CD4-positive, alpha-beta T cell treated with Interleukin-21 for 1 hour (primary cell): ENCODE measurements at regions not wholly inside any gene's neighbourhood (a gene's known extent, or its start where the extent isn't known, plus 50 kb on each side); places are given as distances from the start of the nearest gene placed in this dataset.
"Not testable (repeated sequence)": the region's sequence is repeated elsewhere in the genome, so short reads cannot be mapped to it uniquely, and the experiment has no call there.

Experiments
- DNase-seq: peaks from one replicate; pipeline ENCODE4 v3.0.0-alpha.2; 2020

DNA sequence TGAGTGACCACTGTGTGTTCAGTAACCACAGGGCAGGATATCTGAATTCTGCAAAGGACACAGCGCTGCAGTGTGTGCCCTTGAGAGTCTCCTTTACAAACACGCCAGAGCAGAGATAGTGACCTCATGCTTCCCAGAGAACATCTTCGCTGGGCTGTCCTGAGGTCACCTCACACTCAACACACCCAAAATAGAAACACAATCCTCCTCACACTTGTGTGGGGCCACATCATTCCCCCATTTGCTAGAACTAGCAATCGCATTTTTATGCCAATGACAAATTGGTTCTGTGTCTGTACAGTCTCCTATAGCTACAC, 140.1 kb upstream of the NRIP1 start:
- no peak for DNase-seq

DNA sequence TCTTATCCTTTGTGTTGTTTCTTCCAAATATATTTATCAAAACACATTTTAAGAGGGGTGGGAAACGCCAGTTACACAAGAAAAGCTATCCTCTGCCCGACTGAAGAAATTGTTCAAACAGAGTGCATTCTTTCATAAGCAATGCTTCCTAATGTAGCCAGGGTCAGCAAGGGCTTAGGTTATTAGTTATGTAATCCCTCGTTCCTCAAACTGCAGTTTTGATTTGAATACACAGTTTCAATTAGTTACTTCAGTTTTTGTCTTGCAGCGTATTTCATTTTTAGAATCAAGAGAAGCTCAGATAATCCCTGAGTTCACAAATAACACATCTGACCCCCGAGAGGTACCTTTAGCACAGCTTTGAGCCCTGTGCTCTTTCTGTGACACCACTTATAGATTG, 141.7 kb upstream of the NRIP1 start:
- peak; percentile 16 for DNase-seq

- no peak for DNase-seq
Measured at GRCh38 chr21:15207231-15207630, 142.4 kb upstream of the NRIP1 start.

DNA sequence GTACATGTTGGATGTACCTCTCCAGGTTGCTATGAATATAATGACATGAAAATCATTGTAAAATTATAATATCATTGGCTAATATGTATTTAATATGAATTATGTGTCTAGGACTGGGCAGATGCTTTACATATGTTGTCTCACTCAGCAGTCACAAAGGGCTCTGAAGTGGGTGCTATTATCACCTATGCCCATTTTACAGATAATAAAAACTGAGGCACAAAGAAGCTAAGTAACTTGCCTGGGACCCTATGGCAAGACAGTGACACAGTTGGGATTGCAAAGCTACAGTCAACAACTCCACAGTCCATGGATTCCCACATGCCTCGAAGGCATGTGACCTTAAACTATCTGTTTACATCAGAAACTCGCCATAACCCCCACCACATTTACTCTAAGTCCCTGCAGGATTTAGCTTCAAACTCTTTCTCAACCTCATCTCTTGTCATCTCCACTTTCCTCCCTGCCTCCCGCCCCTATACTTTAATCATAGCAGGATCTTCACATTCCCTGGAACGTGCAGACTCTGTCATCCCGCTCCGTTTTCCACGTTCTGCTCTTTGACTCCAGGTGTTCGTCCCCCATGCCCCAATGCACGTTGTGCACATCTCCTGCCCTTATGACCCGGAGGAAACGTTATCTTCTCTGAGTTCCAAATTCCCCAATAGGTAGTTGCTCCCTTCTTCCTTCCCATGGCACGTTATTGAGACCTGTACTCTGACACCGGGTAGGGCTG, 143.0 kb upstream of the NRIP1 start:
- DNase-seq = no peak

- DNase-seq = no peak
Measured at GRCh38 chr21:15208786-15209185, 144.0 kb upstream of the NRIP1 start.

DNA sequence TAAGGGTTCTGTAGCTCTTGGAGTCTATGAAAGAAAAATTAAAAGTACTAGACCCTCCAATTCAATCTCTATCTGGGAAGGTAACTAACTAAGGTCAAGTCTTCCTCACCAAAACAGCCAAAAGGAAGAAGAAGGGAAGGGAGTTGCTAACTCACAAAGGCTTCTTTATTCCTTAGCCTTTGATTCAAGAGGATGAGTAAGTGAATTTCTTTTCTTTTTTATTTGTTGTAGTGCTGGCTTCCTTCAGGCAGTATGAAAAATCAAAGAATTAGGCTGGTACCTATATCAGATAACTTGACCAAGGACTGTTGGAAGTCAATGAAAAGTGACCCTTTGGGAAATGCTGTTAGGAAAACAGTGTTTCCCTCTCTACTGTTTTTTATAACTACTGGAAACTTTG, 144.4 kb upstream of the NRIP1 start:
- DNase-seq = no peak

GRCh38 chr21:15210235-15210678, 145.5 kb upstream of the NRIP1 start:
- no peak for DNase-seq

DNA sequence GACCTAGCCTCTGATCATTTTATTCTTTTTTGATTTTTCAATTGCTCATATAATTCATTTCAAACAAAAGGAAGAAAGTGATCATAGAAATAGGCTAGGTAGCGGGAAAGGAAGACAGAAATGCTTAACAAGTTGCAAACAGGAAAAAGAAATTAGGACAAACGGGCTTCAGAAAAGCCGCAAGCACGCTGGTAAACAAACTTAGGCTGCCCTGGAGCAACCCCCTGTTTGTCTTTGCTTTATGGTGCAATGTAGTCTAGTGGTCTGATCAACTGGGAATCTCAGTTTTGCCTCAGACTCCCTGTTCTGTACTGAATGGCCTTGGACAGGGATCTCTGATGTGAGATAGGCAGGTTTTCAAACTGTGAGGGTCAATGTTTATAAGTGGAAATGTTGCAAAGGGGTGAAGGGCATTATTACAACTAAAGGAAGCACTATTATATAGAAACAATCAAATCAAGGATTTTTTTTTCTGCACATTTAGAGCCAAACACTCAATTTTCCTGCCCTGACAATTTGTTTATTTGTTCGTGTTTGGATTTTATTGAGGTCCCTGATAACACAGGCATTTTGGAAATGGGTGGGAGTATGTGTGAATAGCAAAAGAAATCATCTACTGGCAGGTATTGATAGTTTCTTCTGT, 146.8 kb upstream of the NRIP1 start:
- DNase-seq = no peak

DNA sequence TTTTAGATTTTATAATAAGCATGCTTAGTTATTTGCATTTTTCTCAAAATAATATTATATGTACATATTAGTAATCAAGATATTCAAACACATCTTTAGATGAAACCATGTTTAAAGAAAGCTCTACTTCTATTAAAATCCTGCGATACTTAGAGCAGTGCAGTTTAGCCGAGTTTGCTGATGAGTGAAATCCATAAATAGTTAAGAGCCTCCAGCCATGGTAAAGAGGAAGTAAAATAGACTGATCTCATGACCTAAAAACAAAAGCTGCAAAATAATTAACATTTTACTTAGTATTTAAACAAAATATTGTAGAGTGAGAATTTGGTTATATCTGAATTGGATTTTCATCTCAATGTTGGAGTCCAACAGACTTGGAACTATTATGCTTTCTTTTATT, 147.4 kb upstream of the NRIP1 start:
- no peak for DNase-seq

- DNase-seq = not testable (repeated sequence)
Measured at GRCh38 chr21:15218476-15218875, 153.7 kb upstream of the NRIP1 start.

DNA sequence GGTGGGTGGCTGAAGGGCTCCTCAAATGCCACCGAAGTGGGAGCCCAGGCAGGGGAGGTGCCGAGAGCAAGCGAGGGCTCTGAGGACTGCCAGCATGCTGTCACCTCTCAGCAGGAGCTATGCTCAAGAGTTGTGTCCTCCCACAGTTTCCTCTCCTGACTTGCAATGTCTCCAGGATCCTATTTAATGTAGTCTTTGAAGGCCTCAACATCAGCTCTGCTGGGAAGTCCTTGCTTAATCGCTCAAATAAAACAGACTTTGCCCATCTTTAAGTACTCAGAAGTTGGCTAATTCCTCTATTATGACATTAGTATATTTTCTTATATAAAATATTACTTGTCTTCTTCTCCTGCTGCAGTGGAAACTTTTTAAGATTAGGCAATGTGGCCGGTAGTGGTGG, 154.2 kb upstream of the NRIP1 start:
- no peak for DNase-seq

DNA sequence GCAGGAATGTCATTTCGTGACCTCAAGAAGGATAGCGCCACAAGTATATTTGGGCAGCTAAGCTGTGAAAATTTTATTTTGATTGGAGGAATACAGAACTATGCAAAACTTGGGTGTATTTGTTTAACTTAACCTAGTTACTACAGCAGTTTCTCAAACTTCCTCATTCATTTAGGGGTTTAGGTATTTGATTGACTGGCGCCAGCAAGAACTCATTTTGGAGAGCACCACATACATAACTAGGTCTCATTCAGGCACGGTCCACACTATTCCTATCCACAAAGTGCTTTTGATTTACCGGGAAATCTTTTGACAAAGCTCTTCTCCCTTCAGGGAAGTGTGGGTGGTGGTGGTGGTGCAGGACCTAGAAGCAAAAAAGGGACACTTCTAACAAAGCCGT, 155.1 kb upstream of the NRIP1 start:
- no peak for DNase-seq

DNA sequence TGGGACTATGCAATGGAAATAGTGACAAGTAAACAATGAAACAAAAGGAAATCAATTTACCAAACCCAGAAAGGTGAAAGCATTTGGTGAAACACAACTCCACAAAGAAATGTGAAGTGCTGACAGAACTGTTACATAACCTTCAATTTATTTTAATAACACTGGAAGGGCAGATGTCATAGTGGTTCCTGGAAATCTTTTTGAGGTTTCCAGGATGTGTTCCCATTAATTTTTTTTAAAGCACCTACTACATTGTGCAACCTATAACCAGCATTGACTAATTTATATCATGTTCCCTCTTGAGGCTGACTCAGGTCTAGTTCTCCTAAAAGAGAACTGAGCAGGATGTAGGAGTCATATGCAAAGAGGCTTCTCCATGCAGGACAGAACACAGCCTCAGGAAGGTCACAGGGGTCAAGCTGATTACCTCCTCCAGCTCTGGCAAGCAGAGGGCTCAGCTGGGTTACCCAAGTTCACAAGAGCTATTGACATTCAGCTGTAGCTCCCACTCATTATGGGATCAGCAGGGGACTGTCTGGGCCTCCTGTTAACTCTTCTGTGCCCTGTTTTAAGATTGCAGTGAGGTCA, 157.1 kb upstream of the NRIP1 start:
- no peak for DNase-seq

GRCh38 chr21:15222707-15223106, 157.9 kb upstream of the NRIP1 start:
- no peak for DNase-seq

- DNase-seq = no peak
Measured at GRCh38 chr21:15224346-15225086, 159.7 kb upstream of the NRIP1 start.

DNA sequence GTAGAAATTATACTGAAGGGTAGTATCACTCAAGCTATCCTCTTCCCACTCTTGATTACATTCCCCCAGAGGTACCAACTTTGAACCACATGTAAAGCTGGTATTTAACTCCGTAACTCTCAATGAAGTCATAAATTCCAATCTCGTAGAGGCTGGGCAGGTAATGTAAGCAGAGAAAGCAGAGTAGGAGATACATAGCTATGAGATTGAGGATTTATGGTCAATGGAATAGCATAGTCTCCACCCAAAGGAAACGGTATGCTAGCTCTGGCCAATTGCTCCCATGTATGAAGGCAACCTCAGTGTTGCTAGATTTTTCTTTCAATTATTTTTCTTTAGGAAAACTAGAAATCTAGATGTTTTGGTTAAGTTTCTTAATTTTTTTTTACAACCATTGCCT, 163.1 kb upstream of the NRIP1 start:
- no peak for DNase-seq

GRCh38 chr21:15229390-15229789, 164.6 kb upstream of the NRIP1 start:
- no peak for DNase-seq

DNA sequence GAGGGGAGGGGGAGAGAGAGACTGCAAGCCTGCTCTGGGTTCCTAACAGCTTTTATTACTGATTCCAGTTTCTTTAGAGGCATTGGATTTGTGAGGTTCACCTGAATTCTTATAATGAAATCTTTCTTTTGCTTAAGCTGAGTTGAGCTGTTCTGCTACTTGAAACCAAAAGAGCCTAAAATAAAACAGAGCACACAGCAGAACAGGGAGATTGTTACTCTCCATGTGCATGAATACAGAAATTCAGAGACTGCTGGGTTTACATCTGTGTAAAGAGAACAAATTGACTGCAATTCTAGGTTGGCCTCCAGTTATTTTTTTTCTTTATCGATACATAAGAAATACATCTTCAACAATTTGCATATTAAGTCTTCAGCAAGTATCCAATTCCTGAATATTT, 168.8 kb upstream of the NRIP1 start:
- DNase-seq = no peak

DNA sequence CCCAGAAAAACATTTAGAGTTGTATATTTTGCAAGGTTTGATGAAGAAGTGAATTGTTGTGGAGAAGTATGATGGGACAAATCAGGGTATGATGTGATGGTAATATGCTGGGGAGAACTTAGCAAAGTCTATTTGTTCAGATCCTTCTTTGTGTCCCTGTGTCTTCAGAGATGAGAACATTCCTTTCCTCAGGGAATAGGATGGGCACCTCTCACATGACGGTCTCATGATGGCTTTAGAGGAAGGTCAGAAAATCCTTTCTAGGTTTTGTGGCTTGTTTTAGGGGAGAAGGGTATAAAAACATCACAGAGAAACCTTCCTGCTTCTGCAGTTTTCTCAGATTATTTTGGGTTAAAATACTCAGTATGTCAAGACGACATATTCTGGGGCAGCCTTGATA, 171.3 kb upstream of the NRIP1 start:
- no peak for DNase-seq

GRCh38 chr21:15240848-15241247, 176.0 kb upstream of the NRIP1 start:
- no peak for DNase-seq

DNA sequence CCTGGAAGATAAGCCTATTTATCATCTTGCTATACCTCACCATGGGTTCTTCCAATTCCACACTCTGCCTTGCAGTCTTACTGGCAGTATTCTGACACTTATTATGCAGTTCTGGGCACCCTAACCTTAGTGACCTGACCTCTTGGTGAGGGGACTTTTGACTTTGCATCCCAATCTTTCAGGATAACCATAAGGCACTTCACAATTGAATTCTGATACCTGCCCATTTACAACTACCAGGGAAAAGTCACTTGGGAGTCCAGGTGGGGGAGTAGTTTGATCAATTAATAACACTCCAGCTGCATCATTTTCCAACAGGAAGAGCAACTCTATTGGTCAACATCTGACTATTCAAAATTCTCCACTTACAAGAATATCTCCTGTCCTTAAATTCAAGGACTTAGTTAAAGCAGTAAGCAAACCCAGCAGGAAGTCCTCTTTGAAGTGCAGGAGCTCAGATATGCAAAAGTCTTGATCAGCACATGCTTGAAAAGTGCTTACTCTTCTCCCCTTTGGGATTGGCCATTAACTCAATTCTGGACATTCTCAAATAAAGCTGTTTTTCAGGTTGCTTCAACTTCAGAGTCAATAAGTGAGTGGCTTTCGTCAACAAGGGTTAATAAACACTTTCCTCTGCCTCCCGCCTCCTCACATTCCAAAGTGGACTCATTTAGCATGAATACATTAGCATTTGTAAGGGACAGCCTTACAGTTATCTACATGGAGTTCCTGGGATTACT, 177.4 kb upstream of the NRIP1 start:
- no peak for DNase-seq

GRCh38 chr21:15242906-15243305, 178.1 kb upstream of the NRIP1 start:
- DNase-seq = no peak

DNA sequence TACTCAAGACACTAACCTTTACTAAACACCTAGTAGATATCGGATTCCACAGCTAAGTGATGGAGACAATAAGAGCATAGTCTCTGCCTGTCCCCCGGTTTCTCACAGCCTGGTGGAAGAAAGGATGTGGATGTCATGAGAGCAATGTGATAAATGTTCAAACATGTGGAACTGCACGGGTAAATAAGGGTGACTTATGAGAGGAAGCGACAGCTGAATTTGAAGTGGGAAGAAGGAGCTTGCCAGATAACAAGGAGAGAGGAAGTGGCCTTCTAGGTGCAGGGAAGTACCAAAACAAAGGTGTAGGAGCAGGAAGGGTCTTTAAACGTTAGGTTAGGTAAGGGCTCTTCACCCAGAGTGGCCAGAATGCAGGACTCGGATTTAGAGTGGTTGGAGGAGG, 178.6 kb upstream of the NRIP1 start:
- DNase-seq = no peak
